ENCODE measurements at regions not wholly inside any gene's neighbourhood (a gene's known extent, or its start where the extent isn't known, plus 50 kb on each side); places are given as distances from the start of the nearest gene placed in this dataset.
"Not testable (repeated sequence)": the region's sequence is repeated elsewhere in the genome, so short reads cannot be mapped to it uniquely, and the experiment has no call there.

GRCh38 chr1:143905214-143906179 lies 66.3 kb downstream of the FAM72C start:
- TF ChIP-seq CTCF (IDR thresholded peaks at IDR 0.05; ENCODE audit: borderline replicate concordance, extremely low read depth, low read length, poor library complexity, severe bottlenecking); EZH2 (IDR thresholded peaks at IDR 0.05; ENCODE audit: borderline replicate concordance, low read depth, low read length, severe bottlenecking): not testable (repeated sequence)
